ENCODE measurements at regions not wholly inside any gene's neighbourhood (a gene's known extent, or its start where the extent isn't known, plus 50 kb on each side); places are given as distances from the start of the nearest gene placed in this dataset.
A peak's percentile ranks its signal among the peaks of the same experiment; 100 is the strongest.

GRCh38 chr4:10773656-10774055 lies 89.1 kb upstream of the CLNK start:
- no peak overlapping the region for H3K4me3 ChIP-seq (ENCODE audit: low read depth, low read length)

GRCh38 chr4:10773010-10773409 lies 88.4 kb upstream of the CLNK start:
- Histone ChIP-seq H3K27me3 (ENCODE audit: control insufficient read depth, insufficient read depth, low read length) (no peaks in the 10 kb centered on the region), H3K4me3 (ENCODE audit: low read depth, low read length) (no peak overlapping the region), H3K36me3 (ENCODE audit: control insufficient read depth, insufficient read depth, low read length) (no peaks in the 10 kb centered on the region)
- TF ChIP-seq CTCF (IDR thresholded peaks at IDR 0.05; ENCODE audit: insufficient read depth, low read length, poor library complexity, severe bottlenecking), result no peak
- DNase-seq (ENCODE audit: low read depth), result no peak

More at GRCh38 chr4:10773656-10774055, 89.1 kb upstream of the CLNK start:
- no peaks in the 10 kb centered on the region for H3K36me3 ChIP-seq (ENCODE audit: control insufficient read depth, insufficient read depth, low read length)
- TF ChIP-seq CTCF (IDR thresholded peaks at IDR 0.05; ENCODE audit: insufficient read depth, low read length, poor library complexity, severe bottlenecking), result no peak
- DNase-seq (ENCODE audit: low read depth), result no peak
- no peaks in the 10 kb centered on the region for H3K27me3 ChIP-seq (ENCODE audit: control insufficient read depth, insufficient read depth, low read length)

- Histone ChIP-seq H3K27me3 (ENCODE audit: control insufficient read depth, insufficient read depth, low read length) (no peaks in the 10 kb centered on the region), H3K36me3 (ENCODE audit: control insufficient read depth, insufficient read depth, low read length) (no peaks in the 10 kb centered on the region), H3K4me3 (ENCODE audit: low read depth, low read length) (no peak overlapping the region)
- no peak for DNase-seq (ENCODE audit: low read depth)
- no peak for TF ChIP-seq CTCF (IDR thresholded peaks at IDR 0.05; ENCODE audit: insufficient read depth, low read length, poor library complexity, severe bottlenecking)
These were observed 80.8 kb upstream of the CLNK start for GRCh38 chr4:10765386-10765785.

- Histone ChIP-seq H3K4me3 (ENCODE audit: low read depth, low read length) (no peak overlapping the region), H3K27me3 (ENCODE audit: control insufficient read depth, insufficient read depth, low read length) (no peaks in the 10 kb centered on the region), H3K36me3 (ENCODE audit: control insufficient read depth, insufficient read depth, low read length) (no peaks in the 10 kb centered on the region)
- DNase-seq (ENCODE audit: low read depth), result peak; percentile 71
- TF ChIP-seq CTCF (IDR thresholded peaks at IDR 0.05; ENCODE audit: insufficient read depth, low read length, poor library complexity, severe bottlenecking), result no peak
These were observed 78.0 kb upstream of the CLNK start for GRCh38 chr4:10762561-10762960.

- Histone ChIP-seq H3K36me3 (ENCODE audit: control insufficient read depth, insufficient read depth, low read length) (no peaks in the 10 kb centered on the region), H3K4me3 (ENCODE audit: low read depth, low read length) (no peak overlapping the region), H3K27me3 (ENCODE audit: control insufficient read depth, insufficient read depth, low read length) (no peaks in the 10 kb centered on the region)
- no peak for TF ChIP-seq CTCF (IDR thresholded peaks at IDR 0.05; ENCODE audit: insufficient read depth, low read length, poor library complexity, severe bottlenecking)
- DNase-seq (ENCODE audit: low read depth), result no peak
These were observed 77.3 kb upstream of the CLNK start for GRCh38 chr4:10761903-10762302.

- DNase-seq (ENCODE audit: low read depth), result no peak
- Histone ChIP-seq H3K4me3 (ENCODE audit: low read depth, low read length) (no peak overlapping the region), H3K36me3 (ENCODE audit: control insufficient read depth, insufficient read depth, low read length) (no peaks in the 10 kb centered on the region), H3K27me3 (ENCODE audit: control insufficient read depth, insufficient read depth, low read length) (no peaks in the 10 kb centered on the region)
- TF ChIP-seq CTCF (IDR thresholded peaks at IDR 0.05; ENCODE audit: insufficient read depth, low read length, poor library complexity, severe bottlenecking), result no peak
These were observed 75.5 kb upstream of the CLNK start for GRCh38 chr4:10760086-10760485.

Measured in kidney epithelial cell (primary cell).